Middle frontal gyrus (tissue), 1 donor: ENCODE measurements at regions not wholly inside any gene's neighbourhood (a gene's known extent, or its start where the extent isn't known, plus 50 kb on each side); places are given as distances from the start of the nearest gene placed in this dataset.
"Not testable (repeated sequence)": the region's sequence is repeated elsewhere in the genome, so short reads cannot be mapped to it uniquely, and the experiment has no call there.

ENCODE experiments used
- DNase-seq: peaks from one replicate; pipeline ENCODE4 v3.0.0-alpha.2; 2015; ENCODE audit warnings: low spot score; ENCODE audit errors: extremely low spot score

DNA sequence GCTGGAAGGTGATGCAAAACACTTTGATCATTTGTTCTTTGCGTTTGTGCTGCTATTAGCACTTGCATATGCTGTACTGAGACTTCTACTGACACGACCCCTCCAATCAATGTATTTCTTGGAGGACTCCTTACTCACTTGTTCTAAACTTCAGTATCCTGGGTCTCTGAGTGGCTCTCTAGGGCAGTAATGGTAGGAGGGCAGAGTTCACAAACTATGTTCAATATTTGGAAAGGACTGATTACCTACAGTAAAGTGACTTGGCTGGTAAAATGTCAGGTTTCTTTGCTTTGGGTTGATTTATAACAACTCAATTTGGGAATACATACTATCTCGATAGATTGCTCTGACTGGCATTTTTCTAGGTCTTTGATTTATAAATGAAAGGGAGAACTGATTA, 93.7 kb downstream of the TRIM43 start:
- DNase-seq: no peak

- DNase-seq: not testable (repeated sequence)
These were observed 94.4 kb downstream of the TRIM43 start for GRCh38 chr2:95686056-95686825.

GRCh38 chr2:95687852-95688251, 96.1 kb downstream of the TRIM43 start:
- DNase-seq: not testable (repeated sequence)

DNA sequence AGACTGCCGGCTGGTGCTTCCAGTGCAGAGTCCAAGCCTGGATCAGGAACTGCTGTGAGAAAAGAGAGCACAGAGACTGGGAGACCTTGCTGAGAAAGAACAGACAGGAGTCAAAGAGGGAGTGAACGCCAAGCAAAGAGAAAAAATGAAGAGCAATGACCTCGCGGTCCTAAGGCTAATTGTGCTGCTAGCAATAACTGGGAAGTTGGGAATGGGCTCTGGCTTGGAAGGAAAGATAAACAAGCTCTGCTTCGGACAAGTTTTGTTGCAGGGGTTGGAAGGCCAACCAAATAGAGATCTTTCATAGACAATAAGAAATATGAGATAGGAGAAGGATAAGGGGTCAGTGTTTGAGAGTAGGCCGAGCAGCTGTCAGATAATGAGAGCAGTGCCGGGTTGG, 99.4 kb downstream of the TRIM43 start:
- DNase-seq: not testable (repeated sequence)

DNA sequence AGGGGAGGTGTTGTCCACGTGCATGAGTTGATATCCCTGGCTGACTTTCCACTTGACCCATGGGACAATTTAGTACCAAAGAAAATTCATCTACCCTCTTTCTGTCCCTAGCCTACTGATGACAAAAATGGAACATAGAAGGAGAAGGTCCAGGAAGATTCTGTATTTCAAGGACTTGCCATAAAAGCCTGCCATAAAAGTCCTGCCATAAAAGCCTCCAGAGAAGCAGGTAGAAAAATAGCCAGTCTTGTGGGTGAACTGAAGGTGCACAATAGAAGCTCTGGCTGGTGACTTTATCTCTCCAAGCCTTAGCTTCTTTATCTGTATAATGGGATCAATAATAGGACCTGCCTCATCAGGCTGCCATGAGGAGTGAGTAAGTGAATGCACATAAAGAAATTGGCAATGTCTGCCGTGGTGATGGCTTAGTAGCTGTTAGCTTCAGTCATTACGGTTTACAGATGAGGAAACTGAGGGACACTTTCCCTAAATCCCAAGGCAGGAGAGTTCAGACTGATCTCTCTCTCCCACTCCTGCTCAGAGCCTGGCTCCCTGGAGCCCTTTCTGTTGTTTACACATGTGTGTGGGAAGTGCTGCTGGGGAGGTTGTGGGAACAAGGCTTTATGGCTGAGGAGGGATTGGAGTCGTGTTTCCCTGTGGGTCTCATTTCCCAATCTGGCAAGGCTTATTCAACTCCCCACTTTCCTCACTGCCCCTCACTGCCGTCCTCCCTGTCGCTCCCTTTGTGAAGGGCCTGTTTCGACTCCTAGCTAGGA, 101.5 kb downstream of the TRIM43 start:
- not testable (repeated sequence) for DNase-seq

DNA sequence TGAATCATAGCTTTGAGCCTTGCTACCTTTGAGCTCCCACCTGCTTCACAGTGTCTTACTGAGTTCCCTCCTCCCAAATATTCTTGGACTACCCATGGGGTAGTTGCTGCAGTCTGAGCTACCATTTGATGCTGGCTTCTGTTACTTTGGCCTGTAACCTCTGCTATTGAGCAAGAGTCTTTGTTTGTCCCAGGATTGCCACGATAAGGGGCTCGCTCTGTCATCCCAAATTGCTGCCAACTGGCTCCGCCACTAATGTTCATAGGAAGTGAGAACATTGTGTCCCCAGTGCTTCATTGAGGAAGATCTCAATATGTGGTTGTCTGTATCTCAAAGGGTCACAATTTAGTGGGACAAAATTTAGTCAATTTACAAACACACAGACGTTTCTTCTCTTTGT, 103.8 kb downstream of the TRIM43 start:
- no peak for DNase-seq

DNA sequence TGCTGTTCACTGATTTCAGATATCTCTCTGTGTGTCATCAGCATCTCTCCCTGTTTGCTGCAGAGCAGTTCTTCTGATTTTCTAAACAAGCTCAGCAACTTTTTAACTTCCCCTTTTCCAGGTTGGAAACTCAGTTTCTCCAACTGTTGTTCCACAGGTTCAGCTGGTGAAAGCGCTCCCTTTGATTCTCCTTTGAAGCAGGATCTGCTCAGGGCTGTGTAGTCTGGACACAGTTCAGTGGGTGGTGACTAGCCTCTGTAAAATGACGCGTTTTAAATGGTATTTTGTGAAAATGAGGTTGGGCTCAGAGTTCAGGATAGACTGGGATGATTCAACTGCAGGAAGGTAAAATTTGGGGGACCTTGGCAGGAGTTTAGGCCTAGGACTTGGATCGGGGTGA, 106.3 kb downstream of the TRIM43 start:
- DNase-seq: no peak

GRCh38 chr2:95699201-95700184, 107.7 kb downstream of the TRIM43 start:
- not testable (repeated sequence) for DNase-seq

DNA sequence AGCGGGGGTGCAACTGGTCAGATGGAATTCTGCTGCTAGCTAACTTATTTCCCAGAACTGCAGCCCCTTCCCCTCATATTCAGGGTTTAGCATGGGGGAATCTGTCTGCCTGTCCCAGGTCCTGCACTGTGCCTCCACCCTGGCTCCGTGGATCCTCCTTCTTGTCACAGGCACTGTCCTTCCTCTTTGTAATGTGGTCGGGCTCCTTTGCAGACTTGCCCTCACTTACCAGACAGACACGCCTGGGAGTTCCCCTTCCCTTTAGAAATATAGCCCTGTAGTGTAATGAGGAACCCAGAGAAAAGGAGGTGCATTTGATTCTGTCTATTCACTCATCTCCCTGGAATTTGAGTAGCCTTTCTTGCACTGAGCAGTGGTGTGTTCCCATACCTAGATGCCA, 108.7 kb downstream of the TRIM43 start:
- no peak for DNase-seq

GRCh38 chr2:95702471-95702870, 110.7 kb downstream of the TRIM43 start:
- no peak for DNase-seq

DNA sequence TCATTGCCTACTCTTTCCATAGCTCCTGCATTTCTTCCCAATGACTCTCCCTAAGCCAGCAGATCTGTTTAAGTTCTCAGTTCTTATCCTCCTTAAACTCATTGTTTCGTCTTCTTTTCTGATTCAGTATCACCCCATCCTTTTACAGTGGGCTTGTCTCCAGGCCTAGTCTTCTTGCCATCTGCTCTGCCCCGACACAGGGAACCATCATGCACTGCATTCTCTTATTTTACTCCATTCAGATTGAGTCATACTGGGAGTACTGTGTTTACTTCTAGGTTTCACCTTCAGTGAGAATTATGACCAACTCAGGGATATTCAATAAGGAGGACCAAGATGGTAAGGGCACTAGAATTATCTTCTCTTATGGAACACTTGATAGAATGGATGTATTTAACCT, 115.4 kb downstream of the TRIM43 start:
- DNase-seq: not testable (repeated sequence)

- DNase-seq: no peak
These were observed 116.0 kb downstream of the TRIM43 start for GRCh38 chr2:95707837-95708236.

DNA sequence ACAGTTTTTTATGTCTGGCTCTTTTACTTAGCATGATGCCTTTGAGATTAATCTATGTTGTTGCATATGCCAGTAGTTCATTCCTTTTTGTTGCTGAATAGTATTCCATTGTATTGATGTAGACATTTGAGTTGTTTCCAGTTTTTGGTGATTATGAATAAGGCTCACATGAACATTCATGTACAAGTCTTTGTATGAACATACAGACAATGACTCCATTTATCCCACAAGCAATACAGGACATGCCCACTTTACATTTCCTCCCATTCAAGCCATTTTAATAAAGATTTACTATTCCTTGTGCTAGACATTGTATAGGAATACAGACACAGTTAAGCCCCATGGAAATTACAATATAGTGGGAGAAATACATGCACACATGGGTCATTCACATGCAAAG, 118.0 kb downstream of the TRIM43 start:
- DNase-seq: no peak

- DNase-seq: not testable (repeated sequence)
These were observed 121.8 kb downstream of the TRIM43 start for GRCh38 chr2:95713470-95714177.

DNA sequence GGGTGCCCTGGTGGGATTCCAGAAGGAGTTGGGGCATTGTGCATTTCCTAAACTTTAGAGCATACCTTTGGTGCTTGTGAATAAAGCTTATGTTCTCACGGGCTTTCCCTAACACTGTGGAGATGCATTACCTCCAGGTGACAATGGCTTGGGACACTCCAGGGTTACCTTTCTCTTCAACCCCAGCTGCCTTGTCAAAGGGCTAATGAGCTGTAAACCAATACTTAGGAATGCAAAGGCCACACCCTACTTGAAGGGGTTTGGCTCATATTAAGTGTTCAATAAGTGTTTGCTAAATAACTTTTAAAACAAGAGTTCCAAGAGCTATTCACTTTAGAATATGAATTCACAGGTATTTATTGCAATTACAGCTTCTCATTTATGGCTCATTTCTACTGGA, 122.6 kb downstream of the TRIM43 start:
- DNase-seq: not testable (repeated sequence)

DNA sequence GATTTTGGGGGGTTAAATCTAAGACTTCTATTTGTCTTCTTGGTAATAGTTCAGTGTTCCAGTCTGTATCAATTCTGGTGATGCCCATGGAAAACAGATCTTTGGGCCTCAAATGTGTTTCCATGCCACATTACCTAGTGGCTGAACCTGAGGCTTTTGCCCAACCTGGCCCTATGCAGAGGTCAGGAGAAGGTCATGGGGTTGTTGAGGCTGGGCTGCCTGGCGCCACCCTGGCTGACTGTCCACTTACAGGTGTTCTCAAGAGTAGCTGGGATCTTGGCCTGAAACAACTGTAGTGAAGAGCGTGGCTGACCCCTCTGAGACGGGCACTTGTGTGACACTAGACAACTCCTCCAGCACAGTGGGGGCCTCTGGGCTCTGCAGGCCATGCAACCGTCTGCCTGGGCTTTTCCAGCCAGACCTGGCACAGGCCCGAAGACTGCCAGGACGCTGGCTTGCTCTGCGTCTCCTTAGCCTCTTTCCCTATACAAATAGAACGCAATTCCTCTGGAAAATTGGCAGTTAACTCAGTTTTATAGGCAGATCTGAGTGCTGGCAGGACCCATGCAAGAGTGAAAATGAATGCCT, 127.8 kb downstream of the TRIM43 start:
- DNase-seq: no peak

- DNase-seq: no peak
These were observed 129.9 kb downstream of the TRIM43 start for GRCh38 chr2:95721726-95722125.

- DNase-seq: no peak
These were observed 130.4 kb downstream of the TRIM43 start for GRCh38 chr2:95722131-95722697.

- not testable (repeated sequence) for DNase-seq
These were observed 131.9 kb downstream of the TRIM43 start for GRCh38 chr2:95723627-95724210.

DNA sequence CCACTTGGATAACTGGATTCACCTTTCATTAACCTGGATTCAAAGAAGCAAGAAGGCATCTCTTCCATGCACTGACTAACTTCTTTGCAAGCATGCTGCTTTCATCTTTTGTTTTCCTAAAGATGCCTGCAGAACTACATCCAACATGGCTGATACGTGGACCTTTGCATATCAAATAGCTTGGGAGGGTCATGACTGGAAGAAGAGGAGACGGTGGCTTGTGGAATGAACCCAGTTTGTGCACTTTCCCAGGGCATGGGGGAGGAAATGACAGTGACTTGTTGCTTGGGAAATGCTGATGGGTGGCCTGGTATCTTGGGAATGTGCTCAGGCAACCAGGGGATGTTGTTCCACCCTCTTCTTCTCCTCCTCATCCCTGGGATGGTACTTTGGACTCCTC, 133.4 kb downstream of the TRIM43 start:
- DNase-seq: not testable (repeated sequence)
